H1 (cell line): ENCODE measurements at regions not wholly inside any gene's neighbourhood (a gene's known extent, or its start where the extent isn't known, plus 50 kb on each side); places are given as distances from the start of the nearest gene placed in this dataset.

Source experiments
- EGR1 ChIP-seq: IDR thresholded peaks from 2 replicates; pipeline ENCODE4 v1.6.1; 2011; ENCODE audit warnings: low read depth, low read length, borderline replicate concordance
- GTF2F1 ChIP-seq: IDR thresholded peaks from 2 replicates; pipeline ENCODE4 v1.6.1; 2012; ENCODE audit warnings: low read depth, low read length, improper control_type of control experiment, borderline replicate concordance
- JUN ChIP-seq: IDR thresholded peaks from 2 replicates; pipeline ENCODE4 v1.6.1; 2011; ENCODE audit warnings: low read depth, mild to moderate bottlenecking, improper control_type of control experiment, low read length
- KDM5A ChIP-seq: fragments of 200-600 bp; IDR thresholded peaks from 2 replicates; pipeline ENCODE4 v1.7.1; 2012; ENCODE audit warnings: mild to moderate bottlenecking, low read length, inconsistent platforms, mixed read lengths
- NANOG ChIP-seq: IDR thresholded peaks from 2 replicates; pipeline ENCODE4 v1.6.1; 2011; ENCODE audit warnings: low read length, low read depth, mild to moderate bottlenecking, inconsistent platforms; ENCODE audit not compliant: insufficient read depth, poor library complexity, severe bottlenecking
- NRF1 ChIP-seq: IDR thresholded peaks from 2 replicates; pipeline ENCODE4 v1.6.1; 2011; ENCODE audit warnings: mild to moderate bottlenecking, low read depth, low read length, improper control_type of control experiment
- PHF8 ChIP-seq: fragments of 200-600 bp; sonication (generic); conservative IDR thresholded peaks from 2 replicates; pipeline ENCODE4 v1.7.1; 2012; ENCODE audit warnings: low read depth, mild to moderate bottlenecking, inconsistent platforms, low read length, moderate library complexity
- POU5F1 ChIP-seq: IDR thresholded peaks from 2 replicates; pipeline ENCODE4 v1.6.1; 2011; ENCODE audit warnings: low read depth, mild to moderate bottlenecking, low read length, moderate library complexity
- RXRA ChIP-seq: IDR thresholded peaks from 2 replicates; pipeline ENCODE4 v1.6.1; 2011; ENCODE audit warnings: low read depth, mild to moderate bottlenecking, low read length, moderate library complexity; ENCODE audit not compliant: insufficient read depth
- SAP30 ChIP-seq: fragments of 300-600 bp; sonication (generic); IDR thresholded peaks from 2 replicates; pipeline ENCODE4 v1.7.1; 2012; ENCODE audit warnings: low read length, moderate library complexity, mild to moderate bottlenecking, inconsistent platforms; ENCODE audit not compliant: insufficient read depth, insufficient replicate concordance
- SP1 ChIP-seq: IDR thresholded peaks from 2 replicates; pipeline ENCODE4 v1.6.1; 2011; ENCODE audit warnings: low read depth, low read length
- SP4 ChIP-seq: IDR thresholded peaks from 2 replicates; pipeline ENCODE4 v1.6.1; 2012; ENCODE audit warnings: low read length, inconsistent platforms
- TBP ChIP-seq: IDR thresholded peaks from 2 replicates; pipeline ENCODE4 v1.6.1; 2011; ENCODE audit warnings: low read depth, low read length, improper control_type of control experiment
- TEAD4 ChIP-seq: IDR thresholded peaks from 2 replicates; pipeline ENCODE4 v1.6.1; 2012; ENCODE audit warnings: low read depth, low read length, inconsistent platforms, mixed read lengths
- YY1 ChIP-seq: IDR thresholded peaks from 2 replicates; pipeline ENCODE4 v1.6.1; 2011; ENCODE audit warnings: low read depth, mild to moderate bottlenecking, low read length

DNA sequence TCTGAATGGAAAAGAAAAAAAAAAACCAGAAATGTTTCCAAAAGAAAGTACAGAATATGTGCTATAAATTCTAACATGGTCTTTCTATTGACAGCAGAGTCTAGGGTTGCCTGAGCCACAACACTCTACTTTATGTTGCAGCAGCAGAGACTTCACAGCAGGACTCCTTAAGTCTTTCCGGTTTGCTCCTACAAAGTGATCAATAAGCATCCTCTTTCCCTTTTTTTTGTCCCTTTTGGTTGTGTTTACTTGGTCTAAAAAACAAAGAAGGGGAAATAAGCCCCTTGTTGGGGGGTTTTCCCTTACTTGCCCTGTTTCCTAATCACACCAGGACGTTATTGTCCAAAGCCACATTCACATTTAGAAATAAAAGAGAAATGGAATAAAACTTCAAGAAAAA is 163.1 kb upstream of the MPPED2 start (continued):
- TF ChIP-seq SAP30 (no peak), EGR1 (peak; percentile 34; the same call in 1 of the 2 replicates), KDM5A (no peak), RXRA (no peak), NRF1 (no peak), TEAD4 (no peak), PHF8 (no peak), SP1 (0 out of 2 replicates have a peak, but pooled peaks have one; percentile 20), YY1 (no peak), JUN (no peak), TBP (no peak), SP4 (no peak), NANOG (peak; percentile 5), GTF2F1 (no peak), POU5F1 (no peak)
